MV-4-11 (cell line): ENCODE measurements at regions not wholly inside any gene's neighbourhood (a gene's known extent, or its start where the extent isn't known, plus 50 kb on each side); places are given as distances from the start of the nearest gene placed in this dataset.
"Not testable (repeated sequence)": the region's sequence is repeated elsewhere in the genome, so short reads cannot be mapped to it uniquely, and the experiment has no call there.

Experiments
- DNase-seq: peaks from one replicate; lab custom pipeline; 2025; lab: John Stamatoyannopoulos, UW

GRCh38 chr6:155660251-155660977, 204.8 kb upstream of the NOX3 start:
- DNase-seq, result no peak

- DNase-seq, result no peak
Measured at GRCh38 chr6:155656024-155656423, 200.4 kb upstream of the NOX3 start.

GRCh38 chr6:155654474-155654873, 198.8 kb upstream of the NOX3 start:
- no peak for DNase-seq

- DNase-seq, result peak; percentile 53
Measured at GRCh38 chr6:155648301-155648700, 192.7 kb upstream of the NOX3 start.

GRCh38 chr6:155647354-155647753, 191.7 kb upstream of the NOX3 start:
- no peak for DNase-seq

GRCh38 chr6:155646443-155646842, 190.8 kb upstream of the NOX3 start:
- no peak for DNase-seq

GRCh38 chr6:155645325-155645724, 189.7 kb upstream of the NOX3 start:
- DNase-seq, result no peak

GRCh38 chr6:155641603-155642002, 186.0 kb upstream of the NOX3 start:
- no peak for DNase-seq

- DNase-seq, result no peak
Measured at GRCh38 chr6:155638200-155638599, 182.6 kb upstream of the NOX3 start.

GRCh38 chr6:155635416-155635815, 179.8 kb upstream of the NOX3 start:
- no peak for DNase-seq

GRCh38 chr6:155630085-155630484, 174.4 kb upstream of the NOX3 start:
- no peak for DNase-seq

- no peak for DNase-seq
Measured at GRCh38 chr6:155629652-155630051, 174.0 kb upstream of the NOX3 start.

GRCh38 chr6:155628306-155628705, 172.7 kb upstream of the NOX3 start:
- DNase-seq, result peak; percentile 0

GRCh38 chr6:155627722-155628212, 172.1 kb upstream of the NOX3 start:
- not testable (repeated sequence) for DNase-seq

- DNase-seq, result no peak
Measured at GRCh38 chr6:155623450-155624178, 168.0 kb upstream of the NOX3 start.

GRCh38 chr6:155614606-155615005, 159.0 kb upstream of the NOX3 start:
- DNase-seq, result no peak

GRCh38 chr6:155611742-155612141, 156.1 kb upstream of the NOX3 start:
- no peak for DNase-seq

- no peak for DNase-seq
Measured at GRCh38 chr6:155604991-155605390, 149.4 kb upstream of the NOX3 start.

GRCh38 chr6:155599561-155599960, 143.9 kb upstream of the NOX3 start:
- no peak for DNase-seq

GRCh38 chr6:155599160-155599559, 143.5 kb upstream of the NOX3 start:
- no peak for DNase-seq

GRCh38 chr6:155595284-155595683, 139.6 kb upstream of the NOX3 start:
- peak; percentile 38 for DNase-seq

GRCh38 chr6:155591741-155592140, 136.1 kb upstream of the NOX3 start:
- no peak for DNase-seq

GRCh38 chr6:155589190-155589589, 133.6 kb upstream of the NOX3 start:
- no peak for DNase-seq
